Keratinocyte (primary cell): ENCODE measurements at regions not wholly inside any gene's neighbourhood (a gene's known extent, or its start where the extent isn't known, plus 50 kb on each side); places are given as distances from the start of the nearest gene placed in this dataset.

ENCODE experiments used
- CTCF ChIP-seq, 3 experiments: IDR thresholded peaks in 1 of 3; conservative IDR thresholded peaks in 1 of 3; optimal IDR thresholded peaks in 1 of 3; 2 replicates in 2 of 3; 3 replicates in 1 of 3; pipeline versions ENCODE3 to v1.5.1; 2011; ENCODE audit warnings: low read length in 3 of 3, mild to moderate bottlenecking in 3 of 3, moderate library complexity in 2 of 3, control low read depth in 1 of 3, inconsistent platforms in 1 of 3; ENCODE audit not compliant: insufficient read depth in 2 of 3; ENCODE audit errors: extremely low read depth in 1 of 3
- EZH2 ChIP-seq: IDR thresholded peaks from one replicate; pipeline ENCODE4 v1.6.1; 2012; ENCODE audit warnings: inconsistent platforms, mild to moderate bottlenecking, low read length, moderate library complexity

GRCh38 chr18:75507636-75508035 lies 80.1 kb upstream of the SMIM21 start:
- TF ChIP-seq EZH2 (no peak), CTCF (optimal IDR thresholded peaks at IDR 0.05 in 1 of 3, IDR thresholded peaks at IDR 0.05 in 1 of 3, conservative IDR thresholded peaks at IDR 0.05 in 1 of 3; ENCODE audit: extremely low read depth in 1 of 3, insufficient read depth in 2 of 3, low read length in 3 of 3) (no peak)
